AG09319 (cell line): ENCODE measurements at regions not wholly inside any gene's neighbourhood (a gene's known extent, or its start where the extent isn't known, plus 50 kb on each side); places are given as distances from the start of the nearest gene placed in this dataset.

Source experiments
- DNase-seq: peaks from one replicate; pipeline ENCODE4 v3.0.0-alpha.2; 2010; ENCODE audit warnings: low read depth; ENCODE audit errors: extremely low read depth
- TF ChIP-seq, protein P1 (sequence below): IDR thresholded peaks from 2 replicates; pipeline ENCODE4 v1.5.1; 2011; ENCODE audit warnings: low read depth, mild to moderate bottlenecking, inconsistent platforms, low read length, moderate library complexity

DNA sequence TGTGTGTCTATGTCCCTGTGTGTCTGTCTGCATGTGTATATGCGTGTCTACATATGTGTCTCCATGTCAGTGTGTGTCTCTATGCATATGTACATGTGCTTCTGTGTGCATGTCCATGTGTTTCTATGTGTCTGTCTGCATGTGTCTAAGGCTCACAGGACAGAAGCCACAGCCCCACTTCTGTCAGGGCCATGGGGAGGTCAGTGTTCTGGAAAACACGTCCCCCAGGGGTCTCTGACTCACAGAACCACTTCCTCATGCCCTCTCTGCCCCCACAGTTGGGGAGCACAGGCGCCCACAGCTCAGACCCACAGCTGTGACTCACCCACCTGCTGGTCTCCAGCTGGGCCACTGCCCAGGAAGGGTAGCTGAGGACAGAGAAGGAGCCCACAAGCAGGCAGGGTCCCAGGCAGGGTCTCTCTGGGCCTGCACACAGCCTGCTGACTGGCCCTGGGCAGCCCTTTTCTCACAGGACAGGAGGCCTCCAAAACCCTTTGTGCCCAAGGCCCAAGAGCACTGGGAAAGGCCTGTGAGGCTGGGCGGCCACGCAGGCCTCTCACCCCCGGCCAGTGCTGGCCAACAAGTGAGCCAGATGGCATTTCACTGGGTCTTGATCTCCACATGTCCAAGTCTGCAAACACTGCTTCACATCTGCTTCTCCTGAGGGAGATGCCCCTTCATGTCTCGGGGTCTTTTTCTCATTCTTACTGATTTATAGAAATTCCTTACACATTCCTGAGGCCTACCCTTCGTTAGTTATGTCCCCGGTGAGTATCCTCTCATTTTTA is 102.9 kb upstream of the FAM20C start:
- TF ChIP-seq, protein P1, sequence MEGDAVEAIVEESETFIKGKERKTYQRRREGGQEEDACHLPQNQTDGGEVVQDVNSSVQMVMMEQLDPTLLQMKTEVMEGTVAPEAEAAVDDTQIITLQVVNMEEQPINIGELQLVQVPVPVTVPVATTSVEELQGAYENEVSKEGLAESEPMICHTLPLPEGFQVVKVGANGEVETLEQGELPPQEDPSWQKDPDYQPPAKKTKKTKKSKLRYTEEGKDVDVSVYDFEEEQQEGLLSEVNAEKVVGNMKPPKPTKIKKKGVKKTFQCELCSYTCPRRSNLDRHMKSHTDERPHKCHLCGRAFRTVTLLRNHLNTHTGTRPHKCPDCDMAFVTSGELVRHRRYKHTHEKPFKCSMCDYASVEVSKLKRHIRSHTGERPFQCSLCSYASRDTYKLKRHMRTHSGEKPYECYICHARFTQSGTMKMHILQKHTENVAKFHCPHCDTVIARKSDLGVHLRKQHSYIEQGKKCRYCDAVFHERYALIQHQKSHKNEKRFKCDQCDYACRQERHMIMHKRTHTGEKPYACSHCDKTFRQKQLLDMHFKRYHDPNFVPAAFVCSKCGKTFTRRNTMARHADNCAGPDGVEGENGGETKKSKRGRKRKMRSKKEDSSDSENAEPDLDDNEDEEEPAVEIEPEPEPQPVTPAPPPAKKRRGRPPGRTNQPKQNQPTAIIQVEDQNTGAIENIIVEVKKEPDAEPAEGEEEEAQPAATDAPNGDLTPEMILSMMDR, result no peak
- DNase-seq, result peak; percentile 58

DNA sequence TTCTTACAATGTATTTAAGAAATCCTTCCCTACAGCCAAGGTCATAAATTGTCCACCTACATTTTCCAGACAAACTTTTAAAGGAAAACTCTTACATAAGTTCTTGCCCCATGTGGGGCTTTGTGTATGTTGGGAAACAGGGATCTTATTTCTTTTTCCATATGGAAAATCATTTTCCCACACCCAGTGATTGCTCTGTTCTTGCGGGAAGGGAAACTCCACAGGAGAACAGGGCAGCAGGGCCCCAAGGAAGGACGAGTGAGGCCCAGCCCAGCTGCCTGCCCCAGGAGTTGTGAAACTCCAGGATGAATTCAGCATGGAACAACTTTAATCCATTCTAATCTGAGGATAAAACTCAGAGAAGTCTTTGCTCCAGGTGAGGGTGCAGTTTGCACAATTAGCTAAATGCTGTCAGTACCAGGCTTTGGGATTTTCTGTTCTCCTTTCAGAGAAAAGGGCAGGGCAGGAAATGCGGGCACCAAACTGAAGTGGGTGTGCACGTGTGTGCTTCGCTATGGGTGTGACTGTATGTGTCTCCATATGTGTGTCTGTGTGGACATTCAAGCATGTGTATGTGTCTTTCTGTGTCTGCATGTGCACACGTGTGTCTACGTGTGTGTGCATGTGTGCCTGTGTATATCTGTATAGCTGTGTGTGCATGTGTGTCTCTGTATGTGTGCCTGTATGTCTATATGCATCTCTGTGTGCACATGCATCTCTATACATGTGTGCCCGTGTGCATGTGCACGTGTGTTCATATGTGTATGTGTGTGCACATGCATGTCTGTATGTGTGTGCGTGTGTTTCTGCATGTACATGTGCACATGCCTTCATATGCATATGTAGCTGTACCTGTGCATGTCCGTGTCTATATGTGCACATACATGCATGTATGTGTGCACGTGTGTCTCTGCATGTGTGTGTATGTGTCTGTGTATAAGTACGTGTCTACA is 102.0 kb upstream of the FAM20C start:
- TF ChIP-seq, protein P1, result no peak
- peak; percentile 44 for DNase-seq

DNA sequence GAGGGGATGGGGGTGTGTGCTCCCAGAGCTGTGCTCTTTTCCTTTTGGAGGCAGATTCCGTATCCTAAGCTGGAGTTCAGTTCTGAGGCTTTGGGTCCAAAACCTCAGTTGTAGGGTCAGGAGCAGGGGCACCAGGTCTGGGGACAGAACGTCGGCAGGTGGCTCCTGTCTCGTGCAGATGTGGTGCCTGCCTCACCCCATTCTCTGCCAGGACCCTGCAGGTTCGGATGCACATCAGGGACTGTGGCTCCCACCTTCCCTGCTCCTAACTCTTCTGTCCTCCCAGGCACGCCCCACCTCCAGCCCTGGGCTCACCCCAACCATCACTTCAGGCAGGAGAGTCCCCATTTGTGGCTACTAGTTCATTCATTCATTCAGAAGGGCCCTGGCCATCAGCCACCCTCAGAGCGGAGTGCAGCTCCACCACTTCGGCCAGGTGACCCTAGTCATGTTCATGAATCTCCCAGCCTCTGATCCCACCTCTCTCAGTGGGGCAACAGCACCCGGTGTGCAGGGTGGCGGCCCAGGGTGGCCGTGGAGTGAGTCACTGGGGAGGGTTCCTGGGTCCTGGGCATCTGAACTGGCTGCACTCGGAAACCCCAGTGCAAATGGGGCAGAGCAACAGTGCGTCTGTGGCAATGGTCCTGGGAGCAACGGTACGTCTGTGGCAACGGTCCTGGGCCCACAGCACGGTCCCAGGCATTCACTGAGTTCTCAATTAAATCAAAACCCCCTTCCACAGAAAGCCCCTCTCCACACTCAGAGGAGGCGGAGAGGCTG is 100.8 kb upstream of the FAM20C start:
- TF ChIP-seq, protein P1, result no peak
- no peak for DNase-seq

DNA sequence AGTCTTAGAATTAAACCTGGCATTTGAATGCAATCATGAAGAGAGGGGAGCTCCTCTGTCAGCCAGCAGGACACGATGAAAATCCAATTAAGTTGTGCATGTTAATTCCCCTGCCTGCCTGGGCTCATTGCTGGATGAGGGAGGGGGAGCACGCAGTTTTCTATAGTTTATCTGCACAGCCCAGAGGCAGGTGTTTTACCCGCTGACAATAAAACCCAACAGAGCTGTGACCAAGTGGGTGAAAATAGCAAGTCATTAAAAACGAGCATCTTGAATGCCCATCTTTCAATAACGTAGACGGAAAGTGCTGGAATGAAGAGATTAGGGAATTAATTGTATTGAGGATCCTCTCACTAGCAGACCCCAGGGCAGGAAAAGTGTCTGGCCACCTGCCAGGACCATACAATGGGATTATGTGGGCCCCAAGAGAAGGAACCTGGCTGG is 100.1 kb upstream of the FAM20C start:
- TF ChIP-seq, protein P1, result no peak
- no peak for DNase-seq

DNA sequence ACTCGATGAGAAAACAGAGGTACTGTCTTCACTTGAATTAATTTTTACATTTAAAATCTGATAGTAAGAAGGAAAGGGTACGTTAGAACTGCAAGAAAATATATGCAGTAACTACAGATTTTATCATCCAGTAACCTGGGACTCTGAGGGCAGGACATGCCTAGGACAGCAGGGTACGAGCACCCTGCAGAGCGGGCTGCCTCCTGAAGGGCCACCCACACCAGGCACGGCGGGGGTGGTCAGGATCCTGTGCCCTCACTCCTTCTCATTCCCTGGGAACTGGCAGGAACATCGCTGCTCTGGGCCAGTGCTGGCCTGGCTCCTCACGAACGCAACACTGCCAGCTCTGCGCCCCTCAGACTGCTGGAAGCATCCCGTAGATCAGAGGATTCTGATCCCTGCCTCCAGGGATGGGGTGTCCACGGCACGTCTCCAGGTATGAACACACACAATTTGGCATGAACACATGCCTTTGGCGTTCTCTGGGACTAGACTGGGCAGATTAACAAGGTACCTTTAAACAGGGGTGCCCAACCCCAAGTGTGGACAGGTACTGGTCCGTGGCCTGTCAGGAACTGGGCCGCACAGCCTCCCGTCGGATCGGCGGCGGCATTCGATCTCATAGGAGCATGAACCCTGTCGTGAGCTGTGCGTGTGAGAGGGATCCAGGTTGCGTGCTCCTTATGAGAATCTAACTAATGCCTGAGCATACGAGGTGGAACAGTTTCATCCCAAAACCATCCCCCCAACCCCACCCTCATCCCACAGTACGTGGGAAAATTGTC is 99.3 kb upstream of the FAM20C start:
- no peak for DNase-seq
- TF ChIP-seq, protein P1, result no peak

DNA sequence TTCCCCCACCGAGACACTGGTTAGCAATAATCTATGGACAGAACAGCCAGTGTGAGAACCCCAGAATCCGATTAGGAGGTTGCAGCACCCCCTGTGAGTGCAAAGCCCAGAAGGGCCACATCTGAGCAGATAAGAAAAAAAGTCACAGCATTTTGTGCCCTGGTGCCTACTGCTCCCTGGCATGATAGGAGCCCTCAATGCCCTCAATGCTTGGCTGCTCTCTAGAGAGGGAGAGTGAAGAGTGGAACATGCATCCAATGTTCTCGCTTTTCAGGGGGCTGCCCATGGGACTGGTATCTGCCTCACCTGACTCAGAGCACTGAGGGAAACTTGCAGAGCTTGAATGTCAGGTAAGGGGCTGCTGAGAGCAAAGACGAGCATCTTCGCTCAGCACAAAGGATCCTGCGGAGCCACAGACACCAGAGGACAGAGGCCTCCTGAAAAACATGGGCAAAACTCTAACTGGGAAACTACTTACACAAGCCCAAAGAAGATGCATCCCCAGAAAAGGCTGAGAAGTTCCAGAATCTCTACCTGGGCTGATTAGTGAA is 98.0 kb upstream of the FAM20C start:
- no peak for DNase-seq
- TF ChIP-seq, protein P1, result no peak
